Calu3 (cell line): ENCODE measurements at regions not wholly inside any gene's neighbourhood (a gene's known extent, or its start where the extent isn't known, plus 50 kb on each side); places are given as distances from the start of the nearest gene placed in this dataset.

ENCODE experiments used
- BruUV-seq: library from RNA; stranded (reverse); fragments of 400-500 nt; replicated peaks from 2 replicates; lab custom pipeline; 2021; lab: Mats Ljungman, UMichigan
- CTCF ChIA-PET: fragments of 300-600 bp; sonication (Branson Sonifier 250); formaldehyde crosslinking; loops from one replicate; lab custom pipeline; 2022; ENCODE audit warnings: antibody characterized with exemption; lab: Charles Lee
- DNase-seq: peaks from one replicate; pipeline ENCODE4 v3.0.0; 2022
- H3K27ac Mint-ChIP-seq: one replicate; pipeline ENCODE4 v1.8.0; 2022; ENCODE audit warnings: mixed read lengths; ENCODE audit not compliant: unreplicated experiment
- H3K27me3 Mint-ChIP-seq: one replicate; pipeline ENCODE4 v1.8.0; 2022; ENCODE audit warnings: mixed read lengths; ENCODE audit not compliant: unreplicated experiment
- H3K36me3 Mint-ChIP-seq: one replicate; pipeline ENCODE4 v1.8.0; 2022; ENCODE audit warnings: mild to moderate bottlenecking, moderate library complexity, mixed read lengths; ENCODE audit not compliant: insufficient read depth, unreplicated experiment
- H3K4me1 Mint-ChIP-seq: one replicate; pipeline ENCODE4 v1.8.0; 2022; ENCODE audit warnings: mild to moderate bottlenecking, low read depth, mixed read lengths; ENCODE audit not compliant: unreplicated experiment
- H3K4me3 Mint-ChIP-seq: one replicate; pipeline ENCODE4 v1.8.0; 2022; ENCODE audit warnings: mild to moderate bottlenecking, low read depth, moderate library complexity, mixed read lengths; ENCODE audit not compliant: unreplicated experiment
- H3K9me3 Mint-ChIP-seq: one replicate; pipeline ENCODE4 v1.8.0; 2022; ENCODE audit warnings: low read depth, mixed read lengths; ENCODE audit not compliant: unreplicated experiment
- intact Hi-C: fragments of 100-400 bp; cut with micrococcal nuclease; formaldehyde crosslinking; loops from one replicate; pipeline ENCODE4 v1.10.0; 2022; ENCODE audit not compliant: unreplicated experiment
- TF ChIP-seq, protein P1 (sequence below): fragments of 200-600 bp; IDR thresholded peaks from one replicate; pipeline ENCODE4 v1.8.0; 2022; ENCODE audit warnings: antibody characterized with exemption; ENCODE audit not compliant: unreplicated experiment

DNA sequence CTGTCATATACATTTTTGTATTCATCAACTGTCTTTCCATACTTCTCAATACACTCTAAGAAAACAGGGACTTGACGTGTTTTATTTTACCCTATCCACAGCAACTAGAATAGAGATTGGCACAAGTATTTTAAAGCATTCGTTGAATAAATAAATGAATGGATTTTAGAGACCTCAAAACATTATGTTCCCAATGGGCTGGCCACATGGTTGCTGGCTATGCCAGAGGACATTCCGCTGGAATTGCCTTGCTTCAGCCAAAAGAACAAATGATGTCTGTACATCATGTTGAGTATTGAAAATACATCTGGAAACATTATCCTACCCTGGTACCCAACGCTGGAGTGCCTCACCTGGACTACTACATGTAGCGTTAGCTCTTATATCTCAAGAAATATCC lies 132.8 kb upstream of the RAP1B start:
- Mint-ChIP-seq H3K27me3 (no peaks in the 10 kb centered on the region), H3K4me3 (no peak overlapping the region), H3K36me3 (no peaks in the 10 kb centered on the region), H3K4me1 (no peaks in the 10 kb centered on the region), H3K9me3 (no peaks in the 10 kb centered on the region), H3K27ac (no peak overlapping the region)
- DNase-seq: no peak
- TF ChIP-seq, protein P1, sequence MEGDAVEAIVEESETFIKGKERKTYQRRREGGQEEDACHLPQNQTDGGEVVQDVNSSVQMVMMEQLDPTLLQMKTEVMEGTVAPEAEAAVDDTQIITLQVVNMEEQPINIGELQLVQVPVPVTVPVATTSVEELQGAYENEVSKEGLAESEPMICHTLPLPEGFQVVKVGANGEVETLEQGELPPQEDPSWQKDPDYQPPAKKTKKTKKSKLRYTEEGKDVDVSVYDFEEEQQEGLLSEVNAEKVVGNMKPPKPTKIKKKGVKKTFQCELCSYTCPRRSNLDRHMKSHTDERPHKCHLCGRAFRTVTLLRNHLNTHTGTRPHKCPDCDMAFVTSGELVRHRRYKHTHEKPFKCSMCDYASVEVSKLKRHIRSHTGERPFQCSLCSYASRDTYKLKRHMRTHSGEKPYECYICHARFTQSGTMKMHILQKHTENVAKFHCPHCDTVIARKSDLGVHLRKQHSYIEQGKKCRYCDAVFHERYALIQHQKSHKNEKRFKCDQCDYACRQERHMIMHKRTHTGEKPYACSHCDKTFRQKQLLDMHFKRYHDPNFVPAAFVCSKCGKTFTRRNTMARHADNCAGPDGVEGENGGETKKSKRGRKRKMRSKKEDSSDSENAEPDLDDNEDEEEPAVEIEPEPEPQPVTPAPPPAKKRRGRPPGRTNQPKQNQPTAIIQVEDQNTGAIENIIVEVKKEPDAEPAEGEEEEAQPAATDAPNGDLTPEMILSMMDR: no peak
- CTCF ChIA-PET: interaction anchor here (0.6 to 0.7 kb wide), 2 partner anchors 41 to 1866 kb away, joined by 3 read pairs; no protein-coding TSS in a partner anchor
- intact Hi-C loops: no loop called here
- BruUV-seq: no TSS peak

DNA sequence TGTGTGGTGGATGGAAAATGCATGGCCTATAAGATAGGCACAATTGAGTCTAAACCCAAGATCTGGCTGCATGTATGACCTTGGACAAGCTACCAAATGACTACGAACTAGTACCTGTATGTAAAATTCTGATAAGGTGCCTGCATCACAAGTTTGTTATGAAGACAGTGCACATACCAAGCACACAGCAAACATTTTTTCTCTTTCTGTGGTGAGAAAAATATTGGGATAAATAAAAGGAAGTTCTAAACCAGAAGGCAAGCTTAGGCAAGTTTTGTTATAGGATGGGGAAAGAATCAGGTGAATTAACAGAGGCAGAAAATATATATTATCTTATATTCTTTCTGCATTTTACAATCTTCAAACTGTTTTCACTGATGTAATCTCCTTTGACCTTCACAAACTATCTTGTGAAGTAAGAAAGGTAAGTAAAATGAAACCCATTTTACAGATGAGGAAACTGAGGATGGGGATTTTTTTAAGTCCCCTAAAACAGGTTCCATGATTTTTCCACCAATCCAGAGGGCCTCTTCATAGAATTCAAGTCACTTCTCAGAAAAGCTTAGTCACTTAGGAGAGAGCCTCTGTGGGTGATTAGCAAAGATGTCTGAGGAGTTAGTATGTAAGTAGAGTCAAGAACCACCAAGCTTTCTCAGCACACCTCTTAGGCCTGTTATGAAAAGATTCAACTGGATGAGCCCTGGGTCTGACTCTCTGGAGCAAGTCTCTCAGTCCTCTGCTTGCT lies 132.0 kb upstream of the RAP1B start:
- Mint-ChIP-seq H3K4me3 (no peak overlapping the region), H3K36me3 (no peaks in the 10 kb centered on the region), H3K27me3 (no peaks in the 10 kb centered on the region), H3K27ac (no peak overlapping the region), H3K4me1 (no peaks in the 10 kb centered on the region), H3K9me3 (no peaks in the 10 kb centered on the region)
- intact Hi-C loops: no loop called here
- DNase-seq: no peak
- CTCF ChIA-PET: interaction anchor here (0.6 to 0.8 kb wide), 4 partner anchors 10 to 1867 kb away, joined by 3 to 4 read pairs (median 3); no protein-coding TSS in a partner anchor
- no TSS peak for BruUV-seq
- TF ChIP-seq, protein P1: no peak

GRCh38 chr12:68479261-68479895 lies 131.3 kb upstream of the RAP1B start:
- Mint-ChIP-seq H3K27me3 (no peaks in the 10 kb centered on the region), H3K4me3 (no peak overlapping the region), H3K4me1 (no peaks in the 10 kb centered on the region), H3K9me3 (no peaks in the 10 kb centered on the region), H3K36me3 (no peaks in the 10 kb centered on the region), H3K27ac (no peak overlapping the region)
- BruUV-seq: no TSS peak
- intact Hi-C loops: no loop called here
- CTCF ChIA-PET: interaction anchor here (0.6 to 0.8 kb wide), 2 partner anchors 9 to 12 kb away, joined by 3 to 4 read pairs; no protein-coding TSS in a partner anchor
- no peak for DNase-seq
- TF ChIP-seq, protein P1: no peak

DNA sequence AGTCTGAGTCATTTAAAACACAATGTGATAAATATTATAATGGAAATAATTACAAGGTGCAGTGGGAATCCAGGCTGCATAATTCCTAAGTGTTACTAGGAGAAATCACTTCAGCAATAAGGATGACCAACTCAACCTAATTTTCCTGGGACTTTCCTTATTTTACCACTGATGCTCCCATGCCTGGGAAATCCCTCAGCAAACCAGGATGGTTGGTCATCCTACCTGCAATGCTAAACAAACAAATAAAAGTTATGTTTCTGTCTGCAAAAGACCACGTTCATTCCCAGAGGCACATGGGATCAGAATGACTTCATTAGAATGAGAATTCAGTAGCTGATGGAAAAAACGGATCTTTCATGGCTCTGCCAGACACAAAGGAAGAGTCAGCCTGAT lies 130.8 kb upstream of the RAP1B start:
- intact Hi-C loops: no loop called here
- BruUV-seq: no TSS peak
- CTCF ChIA-PET: no interaction called here
- Mint-ChIP-seq H3K27ac (no peak overlapping the region), H3K36me3 (no peaks in the 10 kb centered on the region), H3K4me3 (no peak overlapping the region), H3K9me3 (no peaks in the 10 kb centered on the region), H3K4me1 (no peaks in the 10 kb centered on the region), H3K27me3 (no peaks in the 10 kb centered on the region)
- TF ChIP-seq, protein P1: no peak
- no peak for DNase-seq
